HG02938 (cell line): ENCODE measurements at regions not wholly inside any gene's neighbourhood (a gene's known extent, or its start where the extent isn't known, plus 50 kb on each side); places are given as distances from the start of the nearest gene placed in this dataset.
"Not testable (repeated sequence)": the region's sequence is repeated elsewhere in the genome, so short reads cannot be mapped to it uniquely, and the experiment has no call there.

Experiments used
- ATAC-seq: cut with Tn5 transposase; IDR thresholded peaks from one replicate; pipeline ENCODE4 v1.9.1; 2021; ENCODE audit warnings: mild to moderate bottlenecking, moderate library complexity; ENCODE audit not compliant: unreplicated experiment

- not testable (repeated sequence) for ATAC-seq
These were observed 520.7 kb upstream of the RORB start for GRCh38 chr9:73976424-73976823.

- ATAC-seq = no peak
These were observed 517.3 kb upstream of the RORB start for GRCh38 chr9:73979894-73980264.

- no peak for ATAC-seq
These were observed 516.4 kb upstream of the RORB start for GRCh38 chr9:73980754-73981153.

- ATAC-seq = no peak
These were observed 515.7 kb upstream of the RORB start for GRCh38 chr9:73981405-73981804.

GRCh38 chr9:73995836-73996235, 501.3 kb upstream of the RORB start:
- ATAC-seq = no peak

GRCh38 chr9:73996844-73997243, 500.3 kb upstream of the RORB start:
- no peak for ATAC-seq

- no peak for ATAC-seq
These were observed 495.8 kb upstream of the RORB start for GRCh38 chr9:74001382-74001781.

GRCh38 chr9:74006935-74007334, 490.2 kb upstream of the RORB start:
- no peak for ATAC-seq

- ATAC-seq = no peak
These were observed 489.3 kb upstream of the RORB start for GRCh38 chr9:74007833-74008232.

GRCh38 chr9:74016004-74016403, 481.1 kb upstream of the RORB start:
- no peak for ATAC-seq

GRCh38 chr9:74025402-74025925, 471.7 kb upstream of the RORB start:
- ATAC-seq = no peak

- ATAC-seq = no peak
These were observed 464.7 kb upstream of the RORB start for GRCh38 chr9:74032421-74032820.

- no peak for ATAC-seq
These were observed 461.3 kb upstream of the RORB start for GRCh38 chr9:74035786-74036185.

GRCh38 chr9:74036549-74037231, 460.4 kb upstream of the RORB start:
- peak; percentile 95 for ATAC-seq

GRCh38 chr9:74037274-74037673, 459.9 kb upstream of the RORB start:
- ATAC-seq = no peak

GRCh38 chr9:74041588-74041987, 455.5 kb upstream of the RORB start:
- ATAC-seq = no peak

- no peak for ATAC-seq
These were observed 452.3 kb upstream of the RORB start for GRCh38 chr9:74044844-74045243.

- ATAC-seq = no peak
These were observed 441.1 kb upstream of the RORB start for GRCh38 chr9:74056023-74056422.

- not testable (repeated sequence) for ATAC-seq
These were observed 440.1 kb upstream of the RORB start for GRCh38 chr9:74057051-74057450.

GRCh38 chr9:74064702-74065101, 432.4 kb upstream of the RORB start:
- no peak for ATAC-seq

GRCh38 chr9:74066128-74066527, 431.0 kb upstream of the RORB start:
- no peak for ATAC-seq

- ATAC-seq = no peak
These were observed 430.5 kb upstream of the RORB start for GRCh38 chr9:74066605-74067004.

- ATAC-seq = no peak
These were observed 425.6 kb upstream of the RORB start for GRCh38 chr9:74071502-74071901.
